GM12875 (cell line): ENCODE measurements at regions not wholly inside any gene's neighbourhood (a gene's known extent, or its start where the extent isn't known, plus 50 kb on each side); places are given as distances from the start of the nearest gene placed in this dataset.

Experiments
- H3K4me3 ChIP-seq: one replicate; pipeline ENCODE4 v1.5.1; 2011; ENCODE audit warnings: low read depth, low read length, control low read depth
- CTCF ChIP-seq: IDR thresholded peaks from 2 replicates; pipeline ENCODE4 v1.5.1; 2011; ENCODE audit warnings: low read depth, mild to moderate bottlenecking, control low read depth, inconsistent platforms, low read length, moderate library complexity, borderline replicate concordance; ENCODE audit not compliant: insufficient read depth

GRCh38 chr6:94127716-94128115 is 708.4 kb upstream of the EPHA7 start:
- TF ChIP-seq CTCF = no peak
- H3K4me3 ChIP-seq = no peak overlapping the region

GRCh38 chr6:94124333-94124732 is 705.0 kb upstream of the EPHA7 start:
- no peak overlapping the region for H3K4me3 ChIP-seq
- TF ChIP-seq CTCF = no peak

- H3K4me3 ChIP-seq = no peak overlapping the region
- no peak for TF ChIP-seq CTCF
Measured at GRCh38 chr6:94121094-94121493, 701.7 kb upstream of the EPHA7 start.

GRCh38 chr6:94099072-94099471 is 679.7 kb upstream of the EPHA7 start:
- H3K4me3 ChIP-seq = no peak overlapping the region
- TF ChIP-seq CTCF = no peak

- no peak overlapping the region for H3K4me3 ChIP-seq
- TF ChIP-seq CTCF = no peak
Measured at GRCh38 chr6:94095961-94096360, 676.6 kb upstream of the EPHA7 start.

GRCh38 chr6:94089941-94090340 is 670.6 kb upstream of the EPHA7 start:
- no peak overlapping the region for H3K4me3 ChIP-seq
- TF ChIP-seq CTCF = no peak

- no peak overlapping the region for H3K4me3 ChIP-seq
Measured at GRCh38 chr6:94088870-94089269, 669.5 kb upstream of the EPHA7 start.

More at GRCh38 chr6:94088870-94089269, 669.5 kb upstream of the EPHA7 start:
- no peak for TF ChIP-seq CTCF
